ENCODE measurements at regions not wholly inside any gene's neighbourhood (a gene's known extent, or its start where the extent isn't known, plus 50 kb on each side); places are given as distances from the start of the nearest gene placed in this dataset.

- Histone ChIP-seq H3K27me3 (ENCODE audit: insufficient read depth, low read length, poor library complexity, severe bottlenecking) (no peaks in the 10 kb centered on the region), H3K4me3 (ENCODE audit: low read length, poor library complexity, severe bottlenecking) (no peak overlapping the region), H3K79me2 (ENCODE audit: insufficient read depth, low read length) (no peaks in the 10 kb centered on the region), H3K4me1 (ENCODE audit: insufficient read depth, low read length, poor library complexity, severe bottlenecking) (no peaks in the 10 kb centered on the region), H2AFZ (ENCODE audit: low read length) (no peak overlapping the region), H4K20me1 (ENCODE audit: insufficient read depth, low read length, poor library complexity, severe bottlenecking) (no peaks in the 10 kb centered on the region), H3F3A (ENCODE audit: low read depth) (no peaks in the 10 kb centered on the region), H3K4me2 (ENCODE audit: low read depth, low read length, poor library complexity, severe bottlenecking) (no peak overlapping the region), H3K9me2 (replicated peaks; ENCODE audit: low read depth, low read length) (no peaks in the 10 kb centered on the region), H3K9ac (ENCODE audit: low read depth, low read length, poor library complexity, severe bottlenecking) (no peak overlapping the region), H3K9me3 (ENCODE audit: insufficient read depth, low read depth, low read length) (no peaks in the 10 kb centered on the region), H3K36me3 (ENCODE audit: insufficient read depth, low read length) (no peaks in the 10 kb centered on the region)
- TF ChIP-seq EZH2phosphoT487 (IDR thresholded peaks at IDR 0.05; ENCODE audit: borderline replicate concordance) (no peak), CTCF (conservative IDR thresholded peaks at IDR 0.05; ENCODE audit: low read length) (no peak)
Observed at GRCh38 chr2:209305026-209305425, 118.8 kb upstream of the MAP2 start.

GRCh38 chr2:209305746-209306196, 118.1 kb upstream of the MAP2 start:
- no peak overlapping the region for H2AFZ ChIP-seq (ENCODE audit: low read length)
- no peak overlapping the region for H3K4me3 ChIP-seq (ENCODE audit: low read length, poor library complexity, severe bottlenecking)
- no peak overlapping the region for H3K9ac ChIP-seq (ENCODE audit: low read depth, low read length, poor library complexity, severe bottlenecking)

GRCh38 chr2:209307161-209308001, 116.5 kb upstream of the MAP2 start:
- no peak for TF ChIP-seq EZH2phosphoT487 (IDR thresholded peaks at IDR 0.05; ENCODE audit: borderline replicate concordance)
- TF ChIP-seq CTCF (conservative IDR thresholded peaks at IDR 0.05; ENCODE audit: low read length): no peak

More at GRCh38 chr2:209305746-209306196, 118.1 kb upstream of the MAP2 start:
- Histone ChIP-seq H4K20me1 (ENCODE audit: insufficient read depth, low read length, poor library complexity, severe bottlenecking) (no peaks in the 10 kb centered on the region), H3K4me2 (ENCODE audit: low read depth, low read length, poor library complexity, severe bottlenecking) (no peak overlapping the region), H3K9me2 (replicated peaks; ENCODE audit: low read depth, low read length) (no peaks in the 10 kb centered on the region), H3K9me3 (ENCODE audit: insufficient read depth, low read depth, low read length) (no peaks in the 10 kb centered on the region), H3F3A (ENCODE audit: low read depth) (no peaks in the 10 kb centered on the region), H3K27me3 (ENCODE audit: insufficient read depth, low read length, poor library complexity, severe bottlenecking) (no peaks in the 10 kb centered on the region), H3K79me2 (ENCODE audit: insufficient read depth, low read length) (no peaks in the 10 kb centered on the region), H3K4me1 (ENCODE audit: insufficient read depth, low read length, poor library complexity, severe bottlenecking) (no peaks in the 10 kb centered on the region), H3K36me3 (ENCODE audit: insufficient read depth, low read length) (no peaks in the 10 kb centered on the region)
- TF ChIP-seq CTCF (conservative IDR thresholded peaks at IDR 0.05; ENCODE audit: low read length) (no peak), EZH2phosphoT487 (IDR thresholded peaks at IDR 0.05; ENCODE audit: borderline replicate concordance) (no peak)

More at GRCh38 chr2:209307161-209308001, 116.5 kb upstream of the MAP2 start:
- Histone ChIP-seq H3K9me3 (ENCODE audit: insufficient read depth, low read depth, low read length) (no peaks in the 10 kb centered on the region), H3K4me3 (ENCODE audit: low read length, poor library complexity, severe bottlenecking) (no peak overlapping the region), H4K20me1 (ENCODE audit: insufficient read depth, low read length, poor library complexity, severe bottlenecking) (no peaks in the 10 kb centered on the region), H3K9me2 (replicated peaks; ENCODE audit: low read depth, low read length) (no peaks in the 10 kb centered on the region), H2AFZ (ENCODE audit: low read length) (no peak overlapping the region), H3K79me2 (ENCODE audit: insufficient read depth, low read length) (no peaks in the 10 kb centered on the region), H3K4me2 (ENCODE audit: low read depth, low read length, poor library complexity, severe bottlenecking) (no peak overlapping the region), H3F3A (ENCODE audit: low read depth) (no peaks in the 10 kb centered on the region), H3K9ac (ENCODE audit: low read depth, low read length, poor library complexity, severe bottlenecking) (no peak overlapping the region), H3K27me3 (ENCODE audit: insufficient read depth, low read length, poor library complexity, severe bottlenecking) (no peaks in the 10 kb centered on the region), H3K36me3 (ENCODE audit: insufficient read depth, low read length) (no peaks in the 10 kb centered on the region), H3K4me1 (ENCODE audit: insufficient read depth, low read length, poor library complexity, severe bottlenecking) (no peaks in the 10 kb centered on the region)

Measured in Loucy (cell line).